Peyer's patch (tissue), 4 donors: ENCODE measurements at regions not wholly inside any gene's neighbourhood (a gene's known extent, or its start where the extent isn't known, plus 50 kb on each side); places are given as distances from the start of the nearest gene placed in this dataset.
"Not testable (repeated sequence)": the region's sequence is repeated elsewhere in the genome, so short reads cannot be mapped to it uniquely, and the experiment has no call there.

Source experiments
- DNase-seq, 3 donors: peaks; one replicate each; pipeline ENCODE4 v3.0.0-alpha.2; 2017 to 2019
- H3K27ac ChIP-seq, 4 donors: fragments of 200-600 bp; sonication (generic); one replicate each; pipeline ENCODE4 v1.5.1; 2016 to 2019
- H3K27me3 ChIP-seq, 2 donors: fragments of 200-600 bp; sonication (generic); one replicate each; pipeline ENCODE4 v1.5.1; 2019
- H3K36me3 ChIP-seq, 3 donors: fragments of 200-600 bp; sonication (generic); one replicate each; pipeline ENCODE4 v1.5.1; 2016 to 2019
- H3K4me1 ChIP-seq, 4 donors: fragments of 200-600 bp; sonication (generic); one replicate each; pipeline ENCODE4 v1.5.1; 2016 to 2019
- H3K4me3 ChIP-seq, 4 donors: fragments of 200-600 bp; sonication (generic); 1 replicate in 3 of 4; 2 replicates in 1 of 4; pipeline ENCODE4 v1.5.1; 2016 to 2019; ENCODE audit warnings: mild to moderate bottlenecking in 1 of 4
- H3K9me3 ChIP-seq, 4 donors: fragments of 200-600 bp; sonication (generic); one replicate each; pipeline ENCODE4 v1.5.1; 2016 to 2019; ENCODE audit warnings: mild to moderate bottlenecking in 1 of 4
- POLR2A ChIP-seq, 2 donors: fragments of 450-650 bp; IDR thresholded peaks; one replicate each; pipeline ENCODE4 v1.5.1; 2017; ENCODE audit warnings: antibody characterized with exemption in 2 of 2, mild to moderate bottlenecking in 2 of 2, moderate library complexity in 2 of 2
- TF ChIP-seq, protein P1 (sequence below), 6 experiments: fragments of 450-650 bp in 4 of 6; fragments of 200-600 bp in 2 of 6; sonication (generic) in 1 of 6; IDR thresholded peaks; one replicate each; pipeline ENCODE4 v1.5.1; 2017 to 2019; ENCODE audit warnings: antibody characterized with exemption in 6 of 6, mild to moderate bottlenecking in 3 of 6, moderate library complexity in 1 of 6

DNA sequence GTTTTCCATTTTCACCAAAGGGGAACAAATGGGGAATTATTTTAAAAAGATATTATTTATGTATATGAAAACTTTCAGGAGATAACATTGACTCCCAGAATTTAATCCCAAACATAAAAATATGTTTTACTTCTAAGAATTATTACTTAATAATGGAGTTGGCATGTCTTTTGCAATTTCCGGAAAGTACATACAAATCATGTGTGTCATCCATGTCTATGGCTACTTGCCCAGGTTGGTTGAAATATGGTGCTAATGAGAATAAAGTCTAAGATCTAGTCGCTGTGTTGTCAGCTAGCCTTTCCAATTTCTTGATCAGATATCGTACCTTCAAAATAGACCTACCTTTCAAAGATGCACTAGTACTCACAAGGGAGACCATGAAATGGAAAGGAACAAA lies 1003.2 kb upstream of the PCDH20 start:
- Histone ChIP-seq H3K27me3 (no peaks in the 10 kb centered on the region), H3K4me3 (no peak overlapping the region), H3K27ac (no peak overlapping the region), H3K36me3 (no peaks in the 10 kb centered on the region), H3K4me1 (no peaks in the 10 kb centered on the region), H3K9me3 (no peaks in the 10 kb centered on the region)
- TF ChIP-seq, protein P1, sequence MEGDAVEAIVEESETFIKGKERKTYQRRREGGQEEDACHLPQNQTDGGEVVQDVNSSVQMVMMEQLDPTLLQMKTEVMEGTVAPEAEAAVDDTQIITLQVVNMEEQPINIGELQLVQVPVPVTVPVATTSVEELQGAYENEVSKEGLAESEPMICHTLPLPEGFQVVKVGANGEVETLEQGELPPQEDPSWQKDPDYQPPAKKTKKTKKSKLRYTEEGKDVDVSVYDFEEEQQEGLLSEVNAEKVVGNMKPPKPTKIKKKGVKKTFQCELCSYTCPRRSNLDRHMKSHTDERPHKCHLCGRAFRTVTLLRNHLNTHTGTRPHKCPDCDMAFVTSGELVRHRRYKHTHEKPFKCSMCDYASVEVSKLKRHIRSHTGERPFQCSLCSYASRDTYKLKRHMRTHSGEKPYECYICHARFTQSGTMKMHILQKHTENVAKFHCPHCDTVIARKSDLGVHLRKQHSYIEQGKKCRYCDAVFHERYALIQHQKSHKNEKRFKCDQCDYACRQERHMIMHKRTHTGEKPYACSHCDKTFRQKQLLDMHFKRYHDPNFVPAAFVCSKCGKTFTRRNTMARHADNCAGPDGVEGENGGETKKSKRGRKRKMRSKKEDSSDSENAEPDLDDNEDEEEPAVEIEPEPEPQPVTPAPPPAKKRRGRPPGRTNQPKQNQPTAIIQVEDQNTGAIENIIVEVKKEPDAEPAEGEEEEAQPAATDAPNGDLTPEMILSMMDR (IDR thresholded peaks at IDR 0.05) = no peak
- TF ChIP-seq POLR2A (IDR thresholded peaks at IDR 0.05) = no peak
- no peak for DNase-seq

GRCh38 chr13:62418376-62418775 lies 1002.7 kb upstream of the PCDH20 start:
- Histone ChIP-seq H3K9me3 (no peaks in the 10 kb centered on the region), H3K4me3 (no peak overlapping the region), H3K4me1 (no peaks in the 10 kb centered on the region), H3K27me3 (no peaks in the 10 kb centered on the region), H3K36me3 (no peaks in the 10 kb centered on the region), H3K27ac (no peak overlapping the region)
- DNase-seq = no peak
- TF ChIP-seq, protein P1 (IDR thresholded peaks at IDR 0.05) = no peak
- TF ChIP-seq POLR2A (IDR thresholded peaks at IDR 0.05) = no peak

DNA sequence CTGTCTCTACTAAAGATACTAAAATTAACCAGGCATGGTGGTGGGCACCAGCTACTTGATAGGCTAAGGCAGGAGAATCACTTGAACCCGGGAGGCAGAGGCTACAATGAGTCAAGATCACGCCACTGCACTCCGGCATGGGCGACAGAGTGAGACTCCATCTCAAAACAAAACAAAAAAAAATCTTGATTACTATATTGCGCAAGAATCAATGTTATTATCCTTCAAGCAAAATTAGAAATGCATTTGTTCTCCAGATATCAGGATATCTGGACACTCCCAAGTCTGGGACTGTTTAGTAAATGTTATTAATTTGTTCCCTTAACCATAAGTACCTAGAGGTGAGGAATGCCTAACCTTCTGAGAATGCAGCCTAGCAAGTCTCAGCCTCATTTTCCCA lies 992.2 kb upstream of the PCDH20 start:
- H3K36me3 ChIP-seq = no peaks in the 10 kb centered on the region
- no peak for DNase-seq
- H3K27ac ChIP-seq = no peak overlapping the region
- no peaks in the 10 kb centered on the region for H3K27me3 ChIP-seq
- no peak overlapping the region for H3K4me3 ChIP-seq
- no peaks in the 10 kb centered on the region for H3K9me3 ChIP-seq
- TF ChIP-seq POLR2A (IDR thresholded peaks at IDR 0.05) = no peak
- TF ChIP-seq, protein P1 (IDR thresholded peaks at IDR 0.05) = no peak
- H3K4me1 ChIP-seq = no peaks in the 10 kb centered on the region

- Histone ChIP-seq H3K4me1 (no peaks in the 10 kb centered on the region), H3K27me3 (no peaks in the 10 kb centered on the region), H3K9me3 (no peaks in the 10 kb centered on the region), H3K4me3 (no peak overlapping the region), H3K27ac (no peak overlapping the region), H3K36me3 (no peaks in the 10 kb centered on the region)
- DNase-seq = no peak
- no peak for TF ChIP-seq POLR2A (IDR thresholded peaks at IDR 0.05)
- TF ChIP-seq, protein P1 (IDR thresholded peaks at IDR 0.05) = no peak
Observed at GRCh38 chr13:62388515-62388914, 972.9 kb upstream of the PCDH20 start.

GRCh38 chr13:62387647-62388046 lies 972.0 kb upstream of the PCDH20 start:
- H3K9me3 ChIP-seq = no peaks in the 10 kb centered on the region
- H3K4me3 ChIP-seq = no peak overlapping the region
- TF ChIP-seq POLR2A (IDR thresholded peaks at IDR 0.05) = no peak
- TF ChIP-seq, protein P1 (IDR thresholded peaks at IDR 0.05) = no peak
- no peak for DNase-seq
- no peaks in the 10 kb centered on the region for H3K27me3 ChIP-seq
- no peak overlapping the region for H3K27ac ChIP-seq
- no peaks in the 10 kb centered on the region for H3K36me3 ChIP-seq
- H3K4me1 ChIP-seq = no peaks in the 10 kb centered on the region

DNA sequence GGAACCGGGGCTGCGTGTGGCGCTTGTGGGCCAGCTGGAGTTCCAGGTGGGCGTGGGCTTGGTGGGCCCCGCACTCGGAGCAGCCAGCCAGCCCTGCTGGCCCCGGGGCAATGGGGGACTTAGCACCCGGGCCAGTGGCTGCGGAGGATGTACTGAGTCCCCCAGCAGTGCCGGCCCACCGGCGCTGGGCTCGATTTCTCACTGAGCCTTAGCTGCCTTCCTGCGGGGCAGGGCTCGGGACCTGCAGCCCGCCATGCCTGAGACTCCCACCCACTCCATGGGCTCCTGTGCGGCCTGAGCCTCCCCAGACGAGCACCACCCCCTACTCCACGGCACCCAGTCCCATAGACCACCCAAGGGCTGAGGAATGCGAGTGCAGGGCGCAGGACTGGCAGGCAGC lies 963.6 kb upstream of the PCDH20 start:
- H3K9me3 ChIP-seq, DNase-seq, H3K27ac ChIP-seq: not testable (repeated sequence)

More for the DNA sequence above, 963.6 kb upstream of the PCDH20 start:
- not testable (repeated sequence) for H3K4me1 ChIP-seq, H3K4me3 ChIP-seq, H3K36me3 ChIP-seq, H3K27me3 ChIP-seq
